Gastroesophageal sphincter (tissue), 3 donors: ENCODE measurements at regions not wholly inside any gene's neighbourhood (a gene's known extent, or its start where the extent isn't known, plus 50 kb on each side); places are given as distances from the start of the nearest gene placed in this dataset.

Source experiments
- EP300 ChIP-seq: sonication (generic); formaldehyde crosslinking; IDR thresholded peaks from one replicate; pipeline ENCODE4 v1.6.1; 2017; ENCODE audit warnings: antibody characterized with exemption, mild to moderate bottlenecking
- TF ChIP-seq, protein P1 (sequence below), 4 experiments: fragments of 200-600 bp in 2 of 4; fragments of 450-650 bp in 2 of 4; sonication (generic) in 1 of 4; IDR thresholded peaks; one replicate each; pipeline ENCODE4 v1.5.1; 2017 to 2019; ENCODE audit warnings: antibody characterized with exemption in 4 of 4, mild to moderate bottlenecking in 2 of 4, moderate library complexity in 2 of 4

DNA sequence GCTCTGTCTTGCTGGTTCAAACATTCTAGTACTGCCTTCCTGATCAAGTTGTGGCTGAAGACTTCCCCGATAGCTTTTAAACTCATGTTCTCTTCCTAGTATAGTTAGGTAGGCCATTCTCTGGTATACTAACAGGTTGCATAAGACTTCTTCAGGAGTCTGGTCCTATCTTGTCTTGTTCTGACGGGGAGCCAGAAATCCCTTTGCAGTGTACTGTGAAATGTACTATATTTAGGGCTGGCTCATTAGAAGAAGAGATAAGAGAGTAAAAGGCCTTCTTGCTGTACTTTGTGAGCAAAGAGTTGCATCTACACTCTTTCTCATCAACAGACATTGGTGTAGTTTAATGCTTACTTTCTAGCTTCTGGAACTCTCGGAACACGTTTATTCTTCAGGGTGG lies 331.9 kb downstream of the NUP35 start:
- TF ChIP-seq, protein P1, sequence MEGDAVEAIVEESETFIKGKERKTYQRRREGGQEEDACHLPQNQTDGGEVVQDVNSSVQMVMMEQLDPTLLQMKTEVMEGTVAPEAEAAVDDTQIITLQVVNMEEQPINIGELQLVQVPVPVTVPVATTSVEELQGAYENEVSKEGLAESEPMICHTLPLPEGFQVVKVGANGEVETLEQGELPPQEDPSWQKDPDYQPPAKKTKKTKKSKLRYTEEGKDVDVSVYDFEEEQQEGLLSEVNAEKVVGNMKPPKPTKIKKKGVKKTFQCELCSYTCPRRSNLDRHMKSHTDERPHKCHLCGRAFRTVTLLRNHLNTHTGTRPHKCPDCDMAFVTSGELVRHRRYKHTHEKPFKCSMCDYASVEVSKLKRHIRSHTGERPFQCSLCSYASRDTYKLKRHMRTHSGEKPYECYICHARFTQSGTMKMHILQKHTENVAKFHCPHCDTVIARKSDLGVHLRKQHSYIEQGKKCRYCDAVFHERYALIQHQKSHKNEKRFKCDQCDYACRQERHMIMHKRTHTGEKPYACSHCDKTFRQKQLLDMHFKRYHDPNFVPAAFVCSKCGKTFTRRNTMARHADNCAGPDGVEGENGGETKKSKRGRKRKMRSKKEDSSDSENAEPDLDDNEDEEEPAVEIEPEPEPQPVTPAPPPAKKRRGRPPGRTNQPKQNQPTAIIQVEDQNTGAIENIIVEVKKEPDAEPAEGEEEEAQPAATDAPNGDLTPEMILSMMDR (IDR thresholded peaks at IDR 0.05), result no peak
- no peak for TF ChIP-seq EP300
